ENCODE measurements at regions not wholly inside any gene's neighbourhood (a gene's known extent, or its start where the extent isn't known, plus 50 kb on each side); places are given as distances from the start of the nearest gene placed in this dataset.

GRCh38 chr2:212903413-212903812, 248.0 kb downstream of the IKZF2 start:
- no peak for TF ChIP-seq CTCF (IDR thresholded peaks at IDR 0.05)
- no peak for TF ChIP-seq POLR2A (IDR thresholded peaks at IDR 0.05)
